ENCODE measurements at regions not wholly inside any gene's neighbourhood (a gene's known extent, or its start where the extent isn't known, plus 50 kb on each side); places are given as distances from the start of the nearest gene placed in this dataset.
"Not testable (repeated sequence)": the region's sequence is repeated elsewhere in the genome, so short reads cannot be mapped to it uniquely, and the experiment has no call there.

GRCh38 chr18:77329651-77330050 is 80.0 kb downstream of the GALR1 start:
- DNase-seq, result no peak

GRCh38 chr18:77334876-77335275 is 85.2 kb downstream of the GALR1 start:
- DNase-seq, result no peak

GRCh38 chr18:77337604-77338003 is 88.0 kb downstream of the GALR1 start:
- DNase-seq, result no peak

- no peak for DNase-seq
Observed at GRCh38 chr18:77339093-77339492, 89.4 kb downstream of the GALR1 start.

DNA sequence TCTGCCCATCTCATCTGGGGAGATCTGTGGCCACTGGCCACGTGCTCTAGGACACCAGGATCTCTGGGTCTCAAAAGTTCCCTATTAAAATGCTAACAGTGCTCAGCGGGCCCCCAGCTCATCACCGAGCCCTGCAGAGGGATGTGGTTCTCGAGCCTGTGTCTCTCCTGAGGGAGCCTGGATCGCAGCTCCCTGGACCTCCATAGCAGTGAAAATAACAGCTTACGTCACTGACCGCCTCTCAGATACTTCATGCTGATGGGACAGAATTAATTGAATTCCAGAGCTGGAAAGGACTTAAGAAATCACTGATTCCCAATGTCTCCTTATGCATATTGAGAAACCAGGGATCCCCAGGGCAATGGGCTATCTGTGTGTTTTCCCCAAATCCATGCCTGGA is 90.0 kb downstream of the GALR1 start:
- no peak for DNase-seq

- DNase-seq, result no peak
Observed at GRCh38 chr18:77340815-77341214, 91.2 kb downstream of the GALR1 start.

GRCh38 chr18:77341527-77342325 is 92.1 kb downstream of the GALR1 start:
- DNase-seq, result no peak

DNA sequence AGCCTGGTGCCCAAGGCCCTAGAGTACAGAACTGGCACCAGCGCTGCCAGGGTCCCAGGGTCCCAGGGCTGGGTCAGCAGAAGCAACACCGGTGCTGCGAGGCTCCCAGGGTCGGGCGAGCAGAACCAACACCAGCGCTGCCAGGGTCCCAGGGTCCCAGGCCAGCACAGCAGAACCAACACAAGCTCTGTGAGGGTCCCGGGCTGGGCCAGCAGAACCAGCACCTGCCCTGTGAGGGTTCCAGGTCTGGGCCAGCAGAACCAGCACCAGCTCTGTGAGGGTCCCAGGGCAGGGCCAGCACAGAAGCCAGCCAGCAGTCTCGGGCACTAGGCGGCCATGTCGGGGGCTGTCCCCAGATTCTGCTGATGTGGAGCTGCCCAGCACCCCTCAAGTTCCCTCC is 93.1 kb downstream of the GALR1 start:
- DNase-seq, result no peak

- DNase-seq, result no peak
Observed at GRCh38 chr18:77343846-77344510, 94.3 kb downstream of the GALR1 start.

DNA sequence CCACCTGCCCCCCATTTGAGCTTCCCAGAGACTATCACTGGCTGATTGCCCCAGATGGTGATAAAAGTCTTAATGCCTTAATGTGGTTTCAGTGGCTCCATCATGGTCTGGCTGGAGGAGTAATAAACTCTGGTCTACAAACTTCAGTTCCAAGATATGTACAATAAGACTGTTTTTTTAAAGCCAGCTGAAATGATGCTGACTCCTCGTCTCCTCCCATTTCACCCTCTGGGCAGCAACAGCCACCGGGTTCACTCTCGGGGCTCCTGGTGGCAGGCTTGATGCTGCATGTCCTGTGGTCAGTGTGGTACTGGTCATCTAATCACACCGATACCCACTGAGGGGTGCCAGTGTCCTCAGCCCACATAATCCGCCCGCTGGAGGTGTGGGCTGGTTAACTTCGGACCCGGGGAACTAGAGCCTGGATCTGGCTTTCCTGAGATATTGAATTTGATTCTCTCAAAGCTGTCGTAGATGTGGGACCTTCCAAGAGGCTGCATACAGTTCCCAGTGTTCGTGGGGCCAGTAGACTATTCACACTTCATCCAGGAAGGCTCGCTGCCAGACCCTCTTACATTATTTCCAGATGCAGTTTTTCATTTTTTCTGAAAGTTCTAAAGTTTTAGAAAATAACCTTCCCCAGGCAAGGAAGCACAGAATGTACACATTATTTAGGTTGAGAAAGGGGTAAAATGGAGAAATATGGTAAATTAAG is 95.3 kb downstream of the GALR1 start:
- no peak for DNase-seq

GRCh38 chr18:77346208-77346810 is 96.7 kb downstream of the GALR1 start:
- DNase-seq, result no peak

DNA sequence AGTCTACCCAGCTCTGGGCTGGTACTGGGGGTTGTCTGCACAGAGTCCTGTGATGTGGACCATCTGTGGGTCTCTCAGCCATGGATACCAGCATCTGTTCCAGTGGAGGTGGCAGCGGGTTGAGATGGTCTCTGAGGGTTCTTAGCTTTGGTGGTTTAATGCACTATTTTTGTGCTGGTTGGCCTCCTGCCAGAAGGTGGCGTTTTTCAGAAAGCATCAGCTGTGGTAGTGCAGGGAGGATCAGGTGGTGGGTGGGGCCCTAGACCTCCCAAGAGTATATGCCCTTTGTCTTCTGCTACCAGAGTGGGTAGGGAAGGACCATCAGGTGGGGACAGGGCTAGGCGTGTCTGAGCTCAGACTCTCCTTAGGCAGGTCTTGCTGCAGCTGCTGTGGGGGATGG is 103.7 kb downstream of the GALR1 start:
- not testable (repeated sequence) for DNase-seq

DNA sequence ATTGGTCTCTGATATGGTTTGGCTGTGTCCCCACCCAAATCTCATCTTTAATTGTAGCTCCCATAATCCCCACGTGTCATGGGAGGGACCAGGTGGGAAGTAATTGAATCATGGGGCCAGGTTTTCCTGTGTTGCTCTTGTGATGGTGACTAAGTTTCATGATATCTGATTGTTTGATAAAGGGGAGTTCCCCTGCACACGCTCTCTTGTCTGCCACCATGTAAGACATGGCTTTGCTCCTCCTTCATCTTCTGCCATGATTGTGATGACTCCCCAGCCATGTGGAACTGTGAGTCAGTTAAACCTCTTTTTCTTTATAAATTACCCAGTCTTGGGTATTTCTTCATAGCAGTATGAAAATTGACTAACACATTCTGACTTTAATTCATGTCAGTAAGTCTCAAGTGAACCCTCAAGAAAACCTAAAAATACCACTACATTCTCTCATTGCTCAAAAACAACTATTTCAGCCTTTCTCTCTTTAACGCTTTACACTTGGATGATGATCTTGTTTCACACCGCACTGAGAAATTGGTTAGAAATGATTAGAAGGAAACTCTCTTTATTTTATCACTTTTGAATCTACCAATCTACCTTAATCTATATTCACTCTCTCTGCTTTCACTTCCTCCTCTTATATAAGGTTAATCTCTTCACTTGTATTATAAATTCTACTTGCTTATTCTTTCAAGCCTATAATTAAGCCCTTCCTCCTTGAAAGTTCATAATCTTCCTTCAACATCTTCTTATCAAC is 110.1 kb downstream of the GALR1 start:
- DNase-seq, result no peak

DNA sequence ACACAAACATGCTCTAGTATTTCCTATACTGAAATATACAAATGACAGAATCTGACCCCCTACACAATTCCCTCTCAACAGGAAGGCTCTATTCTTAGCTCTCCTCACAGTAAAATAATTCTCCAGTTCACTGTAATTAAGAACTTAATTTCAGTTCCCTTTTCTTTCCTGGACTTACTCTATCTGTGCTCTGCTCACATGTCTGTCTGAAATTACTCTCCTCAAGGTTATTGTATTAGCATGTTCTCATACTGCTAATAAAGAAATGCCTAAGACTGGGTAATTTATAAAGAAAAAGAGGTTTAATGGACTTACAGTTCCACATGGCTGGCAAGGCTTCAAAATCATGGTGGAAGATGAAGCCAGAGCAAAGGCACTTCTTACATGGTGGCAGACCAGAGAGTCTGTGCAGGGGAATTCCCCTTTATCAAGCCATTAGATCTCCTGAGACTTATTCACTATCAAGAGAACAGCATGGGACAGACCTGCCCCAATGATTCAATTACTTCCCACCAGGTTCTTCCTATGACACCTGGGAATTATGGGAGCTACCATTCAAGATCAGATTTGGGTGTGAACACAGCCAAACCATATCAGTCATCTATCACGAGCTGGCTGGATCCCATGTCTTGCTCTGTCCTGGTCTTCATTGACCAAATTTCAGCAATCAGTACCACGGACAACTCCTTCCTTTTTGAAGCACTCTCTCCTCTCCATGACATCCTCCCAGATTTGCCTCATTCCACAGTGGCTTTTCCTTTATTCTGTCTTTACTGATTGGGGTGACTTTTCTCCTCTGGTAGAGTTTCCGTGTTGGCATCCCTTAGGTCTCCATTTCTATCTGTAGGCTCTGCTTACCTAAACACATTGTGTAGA is 110.9 kb downstream of the GALR1 start:
- DNase-seq, result no peak

GRCh38 chr18:77361382-77361781 is 111.7 kb downstream of the GALR1 start:
- no peak for DNase-seq

GRCh38 chr18:77365667-77366066 is 116.0 kb downstream of the GALR1 start:
- DNase-seq, result no peak

DNA sequence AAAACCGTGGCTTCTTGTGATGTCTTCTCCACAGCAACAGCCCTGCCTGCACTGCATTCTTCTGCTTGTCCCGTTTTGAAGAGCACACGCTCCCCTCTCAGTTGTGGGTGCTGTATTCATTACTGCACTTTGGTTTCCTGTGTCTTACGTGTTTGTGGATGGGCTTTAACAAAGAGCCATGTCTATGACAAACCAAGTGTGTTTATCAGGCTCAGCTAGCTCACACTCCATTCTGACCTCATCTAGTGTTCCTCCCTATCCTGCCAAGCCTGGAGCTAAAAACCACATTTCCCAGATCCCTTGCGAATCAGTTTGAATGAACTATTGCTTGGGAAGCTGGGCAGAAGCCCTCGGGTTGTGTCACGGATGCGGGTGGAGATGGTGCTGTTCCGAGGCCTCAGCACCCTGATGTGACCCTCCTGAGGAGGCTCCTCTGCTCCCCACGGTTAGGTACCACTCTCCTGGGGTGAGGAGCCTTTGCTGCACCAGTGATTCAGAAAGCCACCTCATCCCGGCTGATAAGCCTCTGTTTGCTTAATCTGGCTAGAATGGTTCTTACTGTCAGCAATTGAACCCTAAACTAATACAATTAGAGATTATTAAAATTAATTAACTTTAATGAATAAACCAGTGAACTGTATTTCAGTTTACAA is 116.5 kb downstream of the GALR1 start:
- no peak for DNase-seq

DNA sequence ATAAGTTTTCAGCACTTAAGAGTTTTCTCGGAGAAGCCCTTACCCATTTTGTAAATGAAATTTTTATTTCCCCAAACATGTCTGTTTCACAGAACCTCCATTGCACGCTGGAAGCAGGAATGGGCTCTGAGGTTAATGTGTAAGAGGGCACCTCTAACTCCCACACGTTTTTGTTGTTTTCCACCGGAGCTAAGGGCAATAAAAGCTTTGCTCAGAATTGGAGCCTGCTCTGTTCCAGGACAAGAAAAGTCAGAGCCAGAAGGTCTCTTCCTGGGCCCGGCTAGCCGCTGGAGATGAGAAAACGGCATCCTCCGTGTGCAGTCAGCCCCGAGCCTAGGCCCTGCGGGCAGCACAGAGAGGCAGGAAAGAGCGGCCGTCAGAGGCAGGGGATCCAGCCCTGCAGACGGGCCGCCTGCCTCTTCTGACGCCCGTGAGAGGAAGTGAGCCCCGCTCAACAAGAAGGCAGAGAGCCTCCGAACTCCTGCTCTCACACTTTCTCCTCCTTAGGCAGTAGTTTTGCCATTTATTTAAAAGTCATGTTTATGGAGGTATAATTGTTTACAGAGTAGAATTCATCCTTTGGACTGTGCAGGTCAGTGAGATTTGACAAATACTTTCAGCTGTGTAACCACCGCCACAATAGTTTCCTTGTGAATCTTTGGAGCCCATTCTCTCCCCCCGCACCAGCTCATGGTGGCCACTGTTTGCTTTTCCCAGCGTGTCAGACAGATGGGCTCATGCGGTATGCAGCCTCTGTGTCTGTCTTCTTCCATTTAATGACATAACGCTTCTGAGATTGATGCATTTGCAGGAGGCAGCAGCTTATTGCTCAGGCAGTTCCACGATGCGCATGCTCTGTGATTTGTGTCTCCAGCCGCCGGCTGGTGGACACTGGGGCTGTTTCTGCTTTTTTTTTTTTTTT is 117.3 kb downstream of the GALR1 start:
- DNase-seq, result no peak

DNA sequence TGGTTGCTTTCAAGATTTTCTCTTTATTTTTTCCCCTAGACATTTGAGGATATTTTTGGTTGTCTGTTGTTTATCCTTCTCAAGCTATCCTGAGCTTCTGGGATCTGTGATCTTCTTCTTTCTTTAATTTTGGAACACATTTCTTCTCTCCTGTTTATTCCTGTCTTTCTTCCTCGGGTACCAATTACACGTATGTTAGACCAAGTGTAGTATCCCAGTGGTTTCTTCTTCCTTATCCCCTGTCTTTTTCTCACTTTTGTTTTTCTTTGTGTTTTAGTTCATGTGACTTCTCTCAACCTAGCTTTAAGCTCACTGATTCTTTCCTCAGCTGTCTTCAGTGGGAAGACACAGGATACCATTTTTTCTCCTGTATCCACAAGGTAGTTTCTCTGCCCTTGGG is 120.0 kb downstream of the GALR1 start:
- no peak for DNase-seq
